Endothelial cell (in vitro differentiated cells): ENCODE measurements at regions not wholly inside any gene's neighbourhood (a gene's known extent, or its start where the extent isn't known, plus 50 kb on each side); places are given as distances from the start of the nearest gene placed in this dataset.

Experiments used
- DNase-seq: peaks from one replicate; pipeline ENCODE4 v3.0.0; 2021; ENCODE audit warnings: low spot score
- H3K27ac Mint-ChIP-seq: one replicate; pipeline ENCODE4 v1.8.0; 2021; ENCODE audit warnings: mixed read lengths, inconsistent platforms; ENCODE audit not compliant: unreplicated experiment
- H3K27me3 Mint-ChIP-seq: one replicate; pipeline ENCODE4 v1.8.0; 2021; ENCODE audit warnings: mild to moderate bottlenecking, moderate library complexity, mixed read lengths, inconsistent platforms; ENCODE audit not compliant: unreplicated experiment
- H3K36me3 Mint-ChIP-seq: one replicate; pipeline ENCODE4 v1.8.0; 2021; ENCODE audit warnings: mild to moderate bottlenecking, low read depth, mixed read lengths, inconsistent platforms; ENCODE audit not compliant: unreplicated experiment
- H3K4me1 Mint-ChIP-seq: one replicate; pipeline ENCODE4 v1.8.0; 2021; ENCODE audit warnings: mild to moderate bottlenecking, mixed read lengths, inconsistent platforms; ENCODE audit not compliant: unreplicated experiment
- H3K4me3 Mint-ChIP-seq: one replicate; pipeline ENCODE4 v1.8.0; 2021; ENCODE audit warnings: mild to moderate bottlenecking, mixed read lengths, inconsistent platforms; ENCODE audit not compliant: unreplicated experiment
- H3K9me3 Mint-ChIP-seq: one replicate; pipeline ENCODE4 v1.8.0; 2021; ENCODE audit warnings: mixed read lengths, inconsistent platforms; ENCODE audit not compliant: unreplicated experiment
- CTCF ChIP-seq: fragments of 200-600 bp; sonication (generic); IDR thresholded peaks from one replicate; pipeline ENCODE4 v1.5.0; 2021; ENCODE audit warnings: antibody characterized with exemption; ENCODE audit not compliant: unreplicated experiment

- Mint-ChIP-seq H3K27me3 (no peaks in the 10 kb centered on the region), H3K27ac (no peak overlapping the region), H3K36me3 (no peaks in the 10 kb centered on the region), H3K4me3 (no peak overlapping the region), H3K9me3 (no peaks in the 10 kb centered on the region), H3K4me1 (peaks cover 6% of the 10 kb centered on the region)
- DNase-seq = no peak
- no peak for TF ChIP-seq CTCF
These were observed 62.9 kb upstream of the NTM start for GRCh38 chr11:131307506-131307905.

GRCh38 chr11:131309776-131310175 lies 60.6 kb upstream of the NTM start:
- H3K36me3 Mint-ChIP-seq = no peaks in the 10 kb centered on the region
- DNase-seq = no peak
- no peak for TF ChIP-seq CTCF
- no peak overlapping the region for H3K4me3 Mint-ChIP-seq
- H3K27ac Mint-ChIP-seq = no peak overlapping the region
- peaks cover 6% of the 10 kb centered on the region for H3K4me1 Mint-ChIP-seq
- H3K9me3 Mint-ChIP-seq = no peaks in the 10 kb centered on the region
- no peaks in the 10 kb centered on the region for H3K27me3 Mint-ChIP-seq

- Mint-ChIP-seq H3K4me3 (no peak overlapping the region), H3K27ac (no peak overlapping the region), H3K9me3 (no peaks in the 10 kb centered on the region), H3K36me3 (no peaks in the 10 kb centered on the region), H3K4me1 (peaks cover 6% of the 10 kb centered on the region), H3K27me3 (no peaks in the 10 kb centered on the region)
- no peak for TF ChIP-seq CTCF
- DNase-seq = no peak
These were observed 58.5 kb upstream of the NTM start for GRCh38 chr11:131311776-131312514.
